Tibial nerve (tissue), 3 donors: ENCODE measurements at regions not wholly inside any gene's neighbourhood (a gene's known extent, or its start where the extent isn't known, plus 50 kb on each side); places are given as distances from the start of the nearest gene placed in this dataset.

Source experiments
- CTCF ChIP-seq, 5 experiments: fragments of 200-600 bp in 3 of 5; fragments of 450-650 bp in 2 of 5; sonication (generic) in 3 of 5; IDR thresholded peaks; one replicate each; pipeline ENCODE4 v1.5.1; 2016 to 2019; ENCODE audit warnings: antibody characterized with exemption in 5 of 5, mild to moderate bottlenecking in 3 of 5, moderate library complexity in 2 of 5
- POLR2A ChIP-seq, 2 donors: fragments of 450-650 bp; IDR thresholded peaks; one replicate each; pipeline ENCODE4 v1.6.1; 2017; ENCODE audit warnings: antibody characterized with exemption in 2 of 2, mild to moderate bottlenecking in 2 of 2, moderate library complexity in 2 of 2

GRCh38 chr14:85180876-85181275 is 349.1 kb upstream of the FLRT2 start:
- TF ChIP-seq POLR2A (IDR thresholded peaks at IDR 0.05) (no peak), CTCF (IDR thresholded peaks at IDR 0.05) (no peak)
